Esophagus muscularis mucosa (tissue), 3 donors: ENCODE measurements at regions not wholly inside any gene's neighbourhood (a gene's known extent, or its start where the extent isn't known, plus 50 kb on each side); places are given as distances from the start of the nearest gene placed in this dataset.

Experiments used
- CTCF ChIP-seq, 3 experiments: fragments of 200-600 bp in 2 of 3; fragments of 450-650 bp in 1 of 3; sonication (generic) in 2 of 3; IDR thresholded peaks; one replicate each; pipeline ENCODE4 v1.5.1; 2017 to 2019; ENCODE audit warnings: antibody characterized with exemption in 3 of 3, mild to moderate bottlenecking in 2 of 3, moderate library complexity in 1 of 3
- POLR2A ChIP-seq: fragments of 450-650 bp; IDR thresholded peaks from one replicate; pipeline ENCODE4 v1.6.1; 2017; ENCODE audit warnings: antibody characterized with exemption, moderate library complexity, mild to moderate bottlenecking, low read depth
- POLR2AphosphoS5 ChIP-seq, 2 donors: sonication (generic); formaldehyde crosslinking; IDR thresholded peaks; one replicate each; pipeline ENCODE4 v1.6.1; 2017; ENCODE audit warnings: antibody characterized with exemption in 2 of 2

GRCh38 chr11:92861634-92862033, 107.8 kb upstream of the MTNR1B start:
- TF ChIP-seq CTCF (IDR thresholded peaks at IDR 0.05) (peak; percentile 49 to 53 (median 51)), POLR2A (no peak), POLR2AphosphoS5 (IDR thresholded peaks at IDR 0.05) (peak; percentile 7 to 56)
